Natural killer cell treated with Interleukin-12 subunit alpha and Interleukin-12 subunit beta and Interleukin-15 and Interleukin-18, amount 100 ng/mL, for 72 hours (primary cell): ENCODE measurements at regions not wholly inside any gene's neighbourhood (a gene's known extent, or its start where the extent isn't known, plus 50 kb on each side); places are given as distances from the start of the nearest gene placed in this dataset.

ENCODE experiments used
- ATAC-seq, 2 donors: fragments of 150-1000 bp; cut with Tn5 transposase in 1 of 2; sonication (Bioruptor Pico), chemical (Tn5 transposase) in 1 of 2; 2 replicates each; pipeline ENCODE4 v1.10.0; 2021
- DNase-seq: peaks from one replicate; pipeline ENCODE4 v3.0.0; 2022; ENCODE audit warnings: low spot score
- H3K27ac Mint-ChIP-seq, 2 donors: 1 replicate in 1 of 2; 2 replicates in 1 of 2; pipeline ENCODE4 v1.8.0; 2022; ENCODE audit warnings: mixed read lengths in 2 of 2, mild to moderate bottlenecking in 1 of 2, moderate library complexity in 1 of 2
- H3K27me3 Mint-ChIP-seq, 2 donors: 1 replicate in 1 of 2; 2 replicates in 1 of 2; pipeline ENCODE4 v1.8.0; 2022; ENCODE audit warnings: mixed read lengths in 2 of 2
- H3K36me3 Mint-ChIP-seq: one replicate; pipeline ENCODE4 v1.8.0; 2022; ENCODE audit warnings: mixed read lengths
- H3K4me1 Mint-ChIP-seq, 2 donors: 1 replicate in 1 of 2; 2 replicates in 1 of 2; pipeline ENCODE4 v1.8.0; 2022; ENCODE audit warnings: low read depth in 2 of 2, mixed read lengths in 2 of 2, mild to moderate bottlenecking in 1 of 2
- H3K4me3 Mint-ChIP-seq: one replicate; pipeline ENCODE4 v1.8.0; 2022; ENCODE audit warnings: mixed read lengths
- H3K9me3 Mint-ChIP-seq: 2 replicates; pipeline ENCODE4 v1.8.0; 2022; ENCODE audit warnings: mixed read lengths

GRCh38 chr3:177431525-177432176 lies 234.4 kb upstream of the TBL1XR1 start:
- Mint-ChIP-seq H3K4me3 (no peak overlapping the region), H3K27ac (no peak overlapping the region), H3K27me3 (no peaks in the 10 kb centered on the region), H3K9me3 (no peaks in the 10 kb centered on the region), H3K4me1 (peaks cover 16 to 21% of the 10 kb centered on the region in 2 donors), H3K36me3 (no peaks in the 10 kb centered on the region)
- DNase-seq (no peak), ATAC-seq (no peak)

GRCh38 chr3:177435301-177435700 lies 238.0 kb upstream of the TBL1XR1 start:
- Mint-ChIP-seq H3K27me3 (no peaks in the 10 kb centered on the region), H3K9me3 (no peaks in the 10 kb centered on the region), H3K4me3 (no peak overlapping the region), H3K4me1 (no peaks in the 10 kb centered on the region), H3K27ac (no peak overlapping the region), H3K36me3 (no peaks in the 10 kb centered on the region)
- no peak for ATAC-seq
- no peak for DNase-seq

- ATAC-seq, result no peak
- Mint-ChIP-seq H3K4me1 (peaks cover 0 to 4% of the 10 kb centered on the region in 2 donors), H3K27ac (no peak overlapping the region), H3K36me3 (no peaks in the 10 kb centered on the region), H3K27me3 (no peaks in the 10 kb centered on the region), H3K9me3 (no peaks in the 10 kb centered on the region), H3K4me3 (no peak overlapping the region)
- no peak for DNase-seq
These were observed 240.4 kb upstream of the TBL1XR1 start for GRCh38 chr3:177437513-177438337.

DNA sequence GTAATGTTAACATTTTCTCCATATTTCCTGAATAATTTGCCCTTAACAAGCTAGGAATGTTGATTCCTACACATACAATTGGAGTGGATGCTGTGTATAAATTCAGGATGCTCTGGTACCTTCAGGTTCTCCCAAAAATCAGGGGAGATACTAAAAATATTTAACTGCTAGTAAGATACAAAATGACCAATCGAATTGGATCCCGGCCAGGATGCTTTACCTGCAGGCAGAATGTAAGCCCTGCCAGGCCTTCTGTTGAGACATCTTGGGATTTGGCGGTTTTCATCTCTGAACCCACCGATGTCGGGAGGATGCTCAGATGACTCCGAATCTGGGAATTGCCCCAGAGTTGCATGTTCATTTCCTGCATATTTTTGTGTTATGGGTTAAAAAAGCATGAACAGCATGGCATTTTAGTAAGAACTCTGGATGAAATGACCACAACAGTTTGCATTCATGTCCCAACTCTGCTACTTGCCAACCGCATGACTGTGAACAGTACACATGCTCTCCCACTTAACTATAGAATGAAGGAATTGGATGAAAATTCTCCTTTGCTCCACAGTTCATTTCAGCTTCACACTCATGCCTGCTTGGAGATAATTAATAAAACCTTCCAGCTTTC lies 241.4 kb upstream of the TBL1XR1 start:
- Mint-ChIP-seq H3K36me3 (no peaks in the 10 kb centered on the region), H3K9me3 (no peaks in the 10 kb centered on the region), H3K4me1 (peaks cover 0 to 4% of the 10 kb centered on the region in 2 donors), H3K4me3 (no peak overlapping the region), H3K27me3 (no peaks in the 10 kb centered on the region), H3K27ac (no peak overlapping the region)
- ATAC-seq (no peak), DNase-seq (no peak)

DNA sequence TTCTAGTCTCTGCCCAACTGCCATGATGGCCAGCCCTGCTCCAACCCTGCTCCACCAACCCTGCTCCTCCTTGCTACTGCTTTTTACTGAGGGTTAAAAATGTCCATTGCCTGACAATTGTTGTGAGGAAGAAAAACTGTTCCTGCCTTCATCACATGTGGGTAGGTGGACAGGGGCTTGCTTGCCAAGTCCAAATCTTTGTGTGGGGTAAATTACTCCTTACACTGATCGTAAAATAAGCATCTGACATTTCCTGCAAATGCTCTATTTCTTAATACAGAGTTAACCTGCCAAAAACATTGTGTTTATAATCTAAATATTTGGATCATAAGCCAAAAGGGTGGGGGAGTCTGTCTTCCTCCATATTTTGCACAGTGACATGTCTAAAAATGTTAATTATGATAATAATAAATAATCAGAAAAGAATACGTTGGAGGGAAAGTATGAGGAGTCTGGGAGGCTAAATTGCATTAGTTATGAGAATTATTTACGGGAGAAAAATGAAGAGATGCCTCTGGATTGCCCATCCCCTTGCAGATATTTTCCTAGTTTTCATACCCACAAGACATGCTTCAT lies 242.5 kb upstream of the TBL1XR1 start:
- ATAC-seq, result no peak
- Mint-ChIP-seq H3K4me3 (no peak overlapping the region), H3K36me3 (no peaks in the 10 kb centered on the region), H3K27ac (no peak overlapping the region), H3K4me1 (peaks cover 0 to 4% of the 10 kb centered on the region in 2 donors), H3K9me3 (no peaks in the 10 kb centered on the region), H3K27me3 (no peaks in the 10 kb centered on the region)
- no peak for DNase-seq

DNA sequence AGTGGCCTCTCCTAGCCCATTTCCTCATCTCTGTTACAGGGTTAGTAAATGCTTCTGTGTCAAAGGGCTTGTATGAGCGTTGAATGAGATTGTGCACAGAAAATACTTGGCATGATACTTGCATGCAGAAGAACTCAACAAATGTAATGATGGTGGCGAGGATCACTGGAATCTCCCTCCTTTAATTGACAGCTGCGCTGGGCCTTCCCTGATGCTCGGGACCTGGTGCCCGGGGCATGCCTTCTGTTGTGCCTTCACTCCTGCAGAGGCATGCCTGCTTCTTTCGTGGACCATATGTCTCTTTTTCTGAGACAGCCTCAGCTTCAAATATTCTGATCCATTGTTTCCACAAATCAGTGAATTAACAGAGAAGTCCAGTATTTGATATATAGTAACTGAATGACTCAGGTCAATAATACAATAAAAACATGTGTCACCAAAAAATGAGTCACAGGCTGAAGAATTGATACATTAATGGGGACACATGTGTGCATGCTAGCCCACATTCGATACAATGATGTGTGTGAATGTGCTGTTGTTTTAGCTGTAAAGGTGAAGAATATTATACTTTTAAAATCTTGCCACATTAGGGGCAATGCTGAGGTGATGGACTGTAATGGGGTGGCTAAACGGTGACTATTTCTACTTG lies 243.3 kb upstream of the TBL1XR1 start:
- ATAC-seq (no peak), DNase-seq (no peak)
- no peaks in the 10 kb centered on the region for H3K36me3 Mint-ChIP-seq
- H3K27ac Mint-ChIP-seq, result peak overlapping the region in 1 of 2 donors; percentile 67
- H3K27me3 Mint-ChIP-seq, result no peaks in the 10 kb centered on the region
- no peak overlapping the region for H3K4me3 Mint-ChIP-seq
- H3K4me1 Mint-ChIP-seq, result peaks cover 0 to 4% of the 10 kb centered on the region in 2 donors
- H3K9me3 Mint-ChIP-seq, result no peaks in the 10 kb centered on the region

DNA sequence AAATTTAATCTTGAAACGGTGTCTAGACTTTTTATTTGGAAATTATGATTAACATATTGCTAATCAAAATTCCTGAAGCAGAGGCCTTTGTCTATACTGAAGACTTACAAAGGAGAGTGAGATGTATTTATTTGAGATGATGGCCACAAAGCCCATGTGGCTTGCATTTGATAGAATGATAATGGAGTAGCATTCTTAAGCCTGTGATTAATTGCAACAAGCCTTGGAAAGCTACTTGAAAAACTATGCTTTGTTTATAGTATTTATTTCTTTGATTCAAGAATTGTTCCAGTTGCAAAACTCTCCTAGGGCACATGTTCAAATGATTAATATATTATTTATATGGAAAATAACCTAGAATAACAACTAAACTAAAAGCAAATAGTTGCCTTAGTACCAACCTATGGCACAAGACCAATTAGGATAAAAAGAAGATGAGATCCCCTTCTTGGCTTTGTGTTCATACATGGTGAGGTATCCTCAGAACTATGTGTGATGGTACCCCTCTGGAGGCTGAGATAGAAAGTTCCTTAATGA lies 244.1 kb upstream of the TBL1XR1 start:
- H3K36me3 Mint-ChIP-seq, result no peaks in the 10 kb centered on the region
- no peak overlapping the region for H3K4me3 Mint-ChIP-seq
- H3K27ac Mint-ChIP-seq, result peak overlapping the region in 1 of 2 donors; percentile 22
- H3K4me1 Mint-ChIP-seq, result peaks cover 0 to 4% of the 10 kb centered on the region in 2 donors
- no peak for DNase-seq
- H3K9me3 Mint-ChIP-seq, result no peaks in the 10 kb centered on the region
- no peaks in the 10 kb centered on the region for H3K27me3 Mint-ChIP-seq
- ATAC-seq, result no peak

- no peak for DNase-seq
These were observed 244.7 kb upstream of the TBL1XR1 start for GRCh38 chr3:177441813-177442646.

DNA sequence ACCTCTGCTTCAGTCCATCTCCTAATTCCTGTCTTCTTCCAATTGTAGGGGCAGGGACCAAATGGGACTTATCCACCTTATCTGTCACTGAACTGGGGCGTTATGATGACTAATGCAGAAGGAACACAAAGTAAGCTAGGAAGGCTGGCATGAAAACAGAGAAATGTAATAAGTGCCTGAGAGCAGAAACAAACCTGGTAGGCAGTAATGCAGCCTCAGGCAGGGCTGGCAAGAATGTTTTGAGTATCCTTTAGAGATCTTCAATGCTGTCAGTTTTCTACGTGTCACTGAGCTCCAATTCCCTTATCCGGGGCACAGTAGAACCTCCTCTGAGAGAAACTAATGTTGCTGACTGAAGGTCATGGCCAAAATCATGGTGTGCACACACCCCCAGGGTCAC lies 246.2 kb upstream of the TBL1XR1 start:
- Mint-ChIP-seq H3K27ac (no peak overlapping the region), H3K4me3 (no peak overlapping the region), H3K27me3 (no peaks in the 10 kb centered on the region), H3K36me3 (no peaks in the 10 kb centered on the region), H3K4me1 (peaks cover 8 to 15% of the 10 kb centered on the region in 2 donors), H3K9me3 (no peaks in the 10 kb centered on the region)
- no peak for ATAC-seq
- no peak for DNase-seq

More at GRCh38 chr3:177441813-177442646, 244.7 kb upstream of the TBL1XR1 start:
- ATAC-seq, result no peak
- H3K27ac Mint-ChIP-seq, result peak overlapping the region in 1 of 2 donors; percentile 22
- no peaks in the 10 kb centered on the region for H3K9me3 Mint-ChIP-seq
- no peak overlapping the region for H3K4me3 Mint-ChIP-seq
- H3K27me3 Mint-ChIP-seq, result no peaks in the 10 kb centered on the region
- peaks cover 0 to 4% of the 10 kb centered on the region in 2 donors for H3K4me1 Mint-ChIP-seq
- no peaks in the 10 kb centered on the region for H3K36me3 Mint-ChIP-seq

GRCh38 chr3:177444696-177445095 lies 247.4 kb upstream of the TBL1XR1 start:
- Mint-ChIP-seq H3K27ac (no peak overlapping the region), H3K9me3 (no peaks in the 10 kb centered on the region), H3K27me3 (no peaks in the 10 kb centered on the region), H3K4me1 (peaks cover 16 to 24% of the 10 kb centered on the region in 2 donors), H3K36me3 (no peaks in the 10 kb centered on the region), H3K4me3 (no peak overlapping the region)
- no peak for ATAC-seq
- DNase-seq, result no peak

- no peak overlapping the region for H3K4me3 Mint-ChIP-seq
- ATAC-seq, result no peak
- no peaks in the 10 kb centered on the region for H3K36me3 Mint-ChIP-seq
- peaks cover 17 to 26% of the 10 kb centered on the region in 2 donors for H3K4me1 Mint-ChIP-seq
- H3K27me3 Mint-ChIP-seq, result no peaks in the 10 kb centered on the region
- no peak overlapping the region for H3K27ac Mint-ChIP-seq
- no peak for DNase-seq
- H3K9me3 Mint-ChIP-seq, result no peaks in the 10 kb centered on the region
These were observed 248.3 kb upstream of the TBL1XR1 start for GRCh38 chr3:177445549-177445948.

- no peak overlapping the region for H3K27ac Mint-ChIP-seq
- no peaks in the 10 kb centered on the region for H3K36me3 Mint-ChIP-seq
- peaks cover 17 to 26% of the 10 kb centered on the region in 2 donors for H3K4me1 Mint-ChIP-seq
- no peaks in the 10 kb centered on the region for H3K27me3 Mint-ChIP-seq
- no peak overlapping the region for H3K4me3 Mint-ChIP-seq
- ATAC-seq (no peak), DNase-seq (no peak)
- H3K9me3 Mint-ChIP-seq, result no peaks in the 10 kb centered on the region
These were observed 248.9 kb upstream of the TBL1XR1 start for GRCh38 chr3:177446165-177446601.
